Left ventricle myocardium superior (tissue), 1 donor: ENCODE measurements at regions not wholly inside any gene's neighbourhood (a gene's known extent, or its start where the extent isn't known, plus 50 kb on each side); places are given as distances from the start of the nearest gene placed in this dataset.
"Not testable (repeated sequence)": the region's sequence is repeated elsewhere in the genome, so short reads cannot be mapped to it uniquely, and the experiment has no call there.

Experiments used
- ATAC-seq: fragments of 200-7000 bp; cut with Tn5 transposase; one replicate; pipeline ENCODE4 v1.9.1; 2020; ENCODE audit warnings: mild to moderate bottlenecking, moderate library complexity
- DNase-seq: peaks from one replicate; pipeline ENCODE4 v3.0.0-alpha.2; 2020
- intact Hi-C: fragments of 100-400 bp; cut with micrococcal nuclease; formaldehyde crosslinking; loops from one replicate; pipeline ENCODE4 v1.11.0; 2022
- donor health status: DM: no; HTN: yes; CAD: no; lungs with severe emphysema.

DNA sequence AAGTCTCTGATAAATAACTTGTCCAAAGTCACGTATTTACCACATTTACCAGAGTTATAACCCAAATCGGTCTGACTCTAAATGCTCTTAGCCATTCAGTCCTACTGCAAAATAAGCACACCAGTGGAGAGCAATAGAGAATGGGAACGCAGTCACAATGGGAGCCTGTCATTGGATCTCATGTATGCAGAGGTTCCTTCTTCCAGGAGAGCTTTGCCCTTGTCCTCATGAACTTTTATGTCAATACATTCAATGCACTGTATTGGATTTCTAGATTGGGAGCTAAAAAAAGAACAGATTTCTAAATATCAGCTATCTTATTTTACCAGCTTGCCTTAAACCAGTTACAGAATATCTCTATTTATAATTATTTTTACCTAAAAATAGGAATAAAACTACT is 149.1 kb upstream of the CXXC4 start:
- ATAC-seq (no peak), DNase-seq (no peak)
- intact Hi-C loops, result no loop called here

DNA sequence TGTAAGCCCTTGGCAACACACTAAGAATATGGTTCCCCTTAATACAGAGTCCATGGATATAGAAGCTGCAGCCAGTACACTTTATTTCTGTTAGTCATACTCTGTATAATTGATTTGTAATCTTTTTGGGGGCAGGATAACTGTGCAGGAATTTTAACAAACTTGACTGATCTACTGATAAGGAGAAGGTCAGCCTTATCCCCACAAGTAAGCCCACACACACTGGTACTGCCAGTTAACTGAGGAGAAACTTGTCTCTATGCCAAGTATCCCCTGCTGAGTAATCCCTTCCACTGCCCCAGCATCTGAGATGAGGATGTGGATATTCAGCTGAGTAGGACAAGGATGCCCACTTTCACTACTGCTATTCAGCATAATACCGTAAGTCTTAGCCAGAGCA is 154.9 kb upstream of the CXXC4 start:
- intact Hi-C loops, result no loop called here
- DNase-seq (no peak), ATAC-seq (no peak)

DNA sequence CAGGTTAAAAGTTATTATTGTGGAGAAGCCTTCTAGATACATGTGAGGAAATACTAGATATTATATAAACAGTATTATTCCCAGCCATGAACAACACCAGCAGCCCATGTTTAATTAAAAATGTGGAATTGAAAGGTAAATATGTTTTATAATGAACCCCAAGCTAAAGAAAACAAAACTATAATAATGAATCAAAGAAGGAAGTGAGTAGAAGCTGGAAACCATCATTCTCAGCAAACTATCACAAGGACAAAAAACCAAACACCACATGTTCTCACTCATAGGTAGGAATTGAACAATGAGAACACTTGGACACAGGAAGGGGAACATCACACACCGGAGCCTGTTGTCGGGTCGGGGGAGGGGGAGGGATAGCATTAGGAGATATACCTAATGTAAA is 167.6 kb upstream of the CXXC4 start:
- ATAC-seq, DNase-seq, intact Hi-C loops: not testable (repeated sequence)

DNA sequence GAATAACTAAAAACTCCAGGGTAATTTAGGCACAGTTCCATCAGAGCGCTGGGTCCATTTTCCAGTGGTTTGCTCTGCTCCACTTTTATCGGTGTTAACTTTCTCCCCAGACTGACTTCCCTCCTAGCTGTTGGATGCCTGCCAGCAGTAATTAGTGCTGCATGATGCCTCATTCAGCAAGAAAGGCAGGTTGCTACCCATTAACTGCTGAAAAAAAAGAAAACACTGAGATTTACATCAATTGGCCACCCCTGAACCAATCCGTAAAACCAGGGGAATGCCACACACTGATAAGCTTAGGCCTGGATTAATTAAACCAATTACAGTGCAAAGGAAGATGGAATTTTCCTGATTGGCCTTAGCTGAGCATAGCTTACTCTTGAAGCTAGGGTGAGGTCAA is 182.4 kb upstream of the CXXC4 start:
- intact Hi-C loops, result no loop called here
- ATAC-seq (no peak), DNase-seq (no peak)

DNA sequence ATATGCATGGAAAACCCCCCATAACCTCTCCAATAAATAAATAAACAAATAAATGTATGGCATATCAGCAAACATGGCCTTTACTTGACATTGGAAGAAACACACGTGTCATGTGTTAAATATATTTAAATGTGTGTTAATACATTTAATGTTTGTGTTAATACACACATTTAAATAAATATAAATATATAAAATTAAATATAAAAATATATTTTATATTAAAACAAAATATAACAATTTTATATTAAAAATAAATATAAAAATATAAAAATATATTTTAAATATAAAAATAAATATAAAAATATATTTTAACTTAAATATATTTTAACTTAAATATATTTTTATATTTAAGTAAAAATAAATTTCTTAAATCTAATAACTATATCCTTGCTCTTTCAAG is 187.6 kb upstream of the CXXC4 start:
- DNase-seq (no peak), ATAC-seq (no peak)
- intact Hi-C loops, result no loop called here

DNA sequence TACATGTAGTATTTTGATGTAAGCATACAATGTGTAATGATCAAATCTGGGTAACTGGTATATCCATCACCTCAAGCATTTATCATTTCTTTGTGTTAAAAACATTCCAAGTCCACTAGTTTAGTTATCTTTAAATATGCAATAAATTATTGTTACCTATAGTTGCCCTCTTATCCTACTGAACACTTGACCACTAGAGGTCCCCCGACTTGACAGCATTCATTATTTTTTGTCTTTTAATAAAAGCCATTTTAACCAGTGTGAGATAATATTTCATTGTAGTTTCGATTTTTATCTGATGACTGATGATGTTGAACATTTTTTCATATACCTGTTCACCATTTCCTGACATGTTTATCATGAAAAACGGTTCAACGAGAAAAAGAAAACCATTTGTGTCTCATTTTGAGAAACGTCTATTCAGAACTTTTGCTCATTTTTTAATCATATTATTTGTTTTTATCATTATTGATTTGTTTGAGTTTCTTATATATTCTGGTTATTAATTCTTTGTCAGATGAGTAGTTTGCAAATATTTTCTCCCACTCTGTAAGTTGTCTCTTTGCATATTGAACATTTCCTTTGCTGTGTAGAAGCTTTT is 199.0 kb upstream of the CXXC4 start:
- no peak for ATAC-seq
- intact Hi-C loops, result no loop called here
- DNase-seq, result no peak

DNA sequence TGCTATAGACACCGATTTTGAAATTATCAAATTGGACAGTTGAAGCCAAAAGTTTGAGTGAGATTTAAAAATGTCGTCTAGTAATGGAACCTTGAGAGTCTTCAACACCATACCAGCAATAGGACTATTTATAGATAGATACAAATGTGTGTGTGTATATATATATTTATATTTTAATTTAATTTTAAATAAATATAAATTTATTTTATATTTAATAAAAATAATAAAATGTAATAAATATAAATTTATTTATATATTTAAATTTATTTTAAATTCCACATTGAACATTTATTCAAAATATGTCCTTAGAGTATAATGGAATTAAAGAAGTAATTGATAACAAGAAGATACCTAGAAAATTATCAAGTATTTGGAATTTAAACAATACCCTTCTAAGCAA is 221.9 kb upstream of the CXXC4 start:
- DNase-seq, result no peak
- no peak for ATAC-seq
- intact Hi-C loops, result no loop called here

DNA sequence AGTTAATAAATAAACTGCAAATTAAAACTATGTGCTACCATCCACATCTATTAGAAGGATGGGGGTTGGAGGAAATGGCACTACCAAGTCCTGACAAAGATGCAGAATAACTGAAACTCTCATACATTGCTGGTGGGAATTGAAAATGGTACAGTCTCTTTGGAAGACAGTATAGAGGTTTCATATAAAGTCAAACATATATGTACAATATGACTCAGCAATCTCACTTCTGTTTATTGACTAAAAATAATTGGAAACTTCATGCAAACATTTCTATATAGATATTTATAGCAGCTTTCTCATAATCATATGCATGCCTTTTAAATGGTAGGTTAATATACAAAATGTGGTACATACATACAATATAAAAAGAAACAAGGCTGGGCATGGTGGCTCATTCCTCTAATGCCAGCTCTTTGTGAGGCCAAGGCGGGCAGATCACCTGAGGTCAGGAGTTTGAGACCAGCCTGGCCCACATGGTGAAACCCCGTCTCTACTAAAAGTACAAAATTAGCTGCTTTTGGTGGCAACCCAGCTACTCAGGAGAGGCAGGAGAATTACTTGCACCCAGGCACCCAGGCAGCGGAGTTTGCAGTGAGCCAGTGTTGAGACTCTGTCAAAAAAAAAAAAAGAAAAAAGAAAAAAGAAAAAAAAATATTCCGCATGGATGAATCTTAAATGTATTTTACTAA is 225.0 kb upstream of the CXXC4 start:
- ATAC-seq, result no peak
- no peak for DNase-seq
- intact Hi-C loops, result no loop called here

DNA sequence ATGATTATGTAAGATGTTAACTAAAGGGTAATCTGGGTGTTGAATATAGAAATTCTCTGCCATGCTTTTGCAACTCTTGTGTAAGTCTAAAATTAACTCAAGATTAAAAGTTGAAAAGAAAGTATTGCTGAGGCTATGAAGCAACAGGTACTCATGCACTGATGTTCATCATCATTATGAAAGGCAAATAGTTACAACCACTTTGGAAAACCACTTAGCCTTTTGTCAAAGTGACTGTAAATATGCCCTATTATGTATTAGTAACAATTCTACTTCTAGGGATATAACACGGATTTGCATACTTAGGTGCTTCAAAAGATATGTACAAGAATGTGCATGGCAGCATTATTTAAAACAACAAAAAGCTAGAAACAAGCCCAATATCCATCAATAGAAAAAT is 227.8 kb upstream of the CXXC4 start:
- no peak for DNase-seq
- intact Hi-C loops, result no loop called here
- no peak for ATAC-seq

DNA sequence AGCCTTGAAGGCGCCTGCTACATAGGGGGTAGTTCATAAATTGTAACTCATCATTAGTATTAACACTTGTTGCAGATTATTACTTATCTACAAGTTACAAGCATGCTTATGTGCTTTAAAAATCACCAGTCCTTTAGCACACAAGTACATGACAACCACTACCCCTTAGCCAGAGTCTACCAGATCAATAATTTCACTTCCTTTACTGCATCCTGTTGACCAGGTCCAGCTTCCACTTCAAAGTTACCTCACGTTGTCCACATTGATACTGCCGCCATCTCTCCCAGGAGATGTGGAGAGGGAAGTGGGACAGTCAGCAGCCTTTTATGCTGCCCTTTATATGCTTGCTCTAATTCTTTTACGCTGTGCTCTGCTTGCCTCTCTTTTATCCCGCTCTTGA is 231.3 kb upstream of the CXXC4 start:
- DNase-seq (no peak), ATAC-seq (no peak)
- intact Hi-C loops, result no loop called here

DNA sequence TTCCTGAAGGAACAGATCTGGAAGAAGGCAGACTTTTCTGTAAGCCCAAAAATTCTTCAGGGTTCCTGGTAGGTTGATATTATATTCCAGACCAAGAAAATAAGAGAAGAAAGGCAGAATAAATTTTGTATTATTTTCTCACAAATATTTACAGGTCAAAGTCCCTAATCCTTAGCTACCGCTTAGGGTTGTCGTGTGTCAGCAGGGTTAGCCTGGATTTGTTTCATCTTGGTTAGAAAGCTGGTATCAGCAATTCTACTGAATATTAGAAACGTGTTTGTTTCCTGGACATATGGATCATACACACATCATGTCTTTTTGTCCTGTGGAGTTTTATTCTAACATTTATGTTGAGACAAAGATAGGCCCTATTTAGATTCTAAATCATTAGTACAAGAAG is 232.9 kb upstream of the CXXC4 start:
- intact Hi-C loops, result no loop called here
- no peak for ATAC-seq
- no peak for DNase-seq

DNA sequence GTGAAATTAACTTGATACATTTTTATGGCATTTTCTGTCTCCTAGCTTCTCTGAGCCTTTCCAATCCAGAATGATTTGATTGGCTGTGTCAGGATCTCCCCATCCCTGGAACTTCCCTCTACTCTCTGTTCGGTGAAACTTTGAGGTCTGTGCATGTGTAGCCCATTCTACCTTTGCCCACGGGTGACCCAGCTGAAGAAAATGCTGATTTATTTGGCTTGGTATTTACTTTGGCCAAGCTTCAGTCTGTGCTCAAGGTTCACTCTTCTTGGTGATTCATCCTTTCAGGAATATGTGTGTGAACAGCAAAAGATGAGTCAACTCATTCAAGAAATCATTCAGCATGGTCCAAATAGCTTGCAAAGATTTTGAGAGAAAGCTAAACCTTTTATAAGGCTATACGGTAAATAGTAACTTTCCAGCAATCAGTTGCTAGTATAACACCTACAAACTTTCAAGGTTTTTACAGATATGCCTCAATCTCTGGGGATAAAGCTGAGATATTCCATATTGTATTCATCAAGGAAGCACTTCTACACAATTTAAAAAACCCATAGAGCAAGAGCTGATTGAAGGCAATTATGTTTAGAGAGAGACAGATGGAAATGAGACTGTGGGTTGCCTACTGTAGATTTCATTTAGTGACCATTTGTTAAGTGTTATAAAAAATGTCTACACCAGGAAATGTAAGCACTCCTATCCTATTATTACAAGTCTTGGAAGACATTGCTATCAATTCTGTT is 233.9 kb upstream of the CXXC4 start:
- no peak for DNase-seq
- intact Hi-C loops, result no loop called here
- ATAC-seq, result no peak

DNA sequence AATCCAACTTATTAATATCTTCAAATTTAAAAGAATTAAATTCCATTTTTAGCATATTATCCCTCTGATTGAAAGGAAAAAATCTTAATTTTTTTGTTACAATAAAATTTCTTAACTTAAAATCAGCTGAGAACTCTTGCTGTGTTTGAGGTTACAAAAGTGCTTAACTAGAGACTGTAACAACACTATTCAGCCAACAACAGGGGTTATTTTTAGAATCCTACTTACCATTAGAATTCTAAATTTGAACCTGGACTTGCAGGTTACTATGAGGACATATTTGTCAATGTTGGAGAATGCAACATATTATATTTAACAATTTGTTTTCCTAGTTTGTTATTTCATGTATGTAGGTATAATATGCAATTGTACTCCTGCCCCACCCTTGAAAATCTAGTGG is 238.1 kb upstream of the CXXC4 start:
- intact Hi-C loops, result no loop called here
- peak; percentile 86 for ATAC-seq
- DNase-seq, result no peak

DNA sequence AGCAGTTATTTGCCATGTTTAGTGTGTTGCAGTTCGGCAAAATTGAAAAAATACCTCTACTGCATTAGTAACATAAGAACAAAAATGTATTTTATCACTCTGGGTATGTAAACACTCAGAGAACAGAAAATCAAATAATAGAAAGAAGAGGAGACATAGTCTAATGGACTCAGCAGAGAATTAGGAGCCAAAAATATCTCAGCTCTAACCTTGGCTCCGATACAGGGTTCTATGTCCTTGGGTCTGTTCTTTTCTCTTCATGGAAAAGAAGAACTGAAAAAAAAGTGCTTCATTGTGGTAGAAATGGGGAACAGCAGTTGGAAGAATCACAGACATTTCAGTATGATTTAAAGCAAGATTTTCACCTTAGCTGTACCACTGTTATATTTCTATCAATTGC is 240.5 kb upstream of the CXXC4 start:
- DNase-seq (no peak), ATAC-seq (peak; percentile 78)
- intact Hi-C loops, result no loop called here

DNA sequence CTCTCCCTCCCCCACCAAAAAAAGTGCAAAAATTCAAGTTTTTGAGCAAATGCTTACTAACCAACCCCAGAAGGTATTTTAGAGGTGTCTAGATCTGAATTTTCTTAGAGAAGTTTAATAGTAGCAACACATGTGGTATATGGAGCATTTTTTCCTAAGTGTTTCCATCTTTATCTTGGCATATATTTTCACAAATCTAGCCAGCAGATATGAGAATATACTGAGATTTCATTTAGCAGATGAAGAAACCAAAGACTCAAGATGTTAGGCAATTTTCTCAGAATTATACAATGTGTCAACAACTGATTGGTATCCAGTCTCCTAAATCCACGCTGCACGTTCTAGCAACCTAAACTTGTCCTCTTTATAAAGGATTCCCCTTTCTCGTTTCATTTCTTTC is 245.5 kb upstream of the CXXC4 start:
- ATAC-seq, result no peak
- no peak for DNase-seq
- intact Hi-C loops, result no loop called here

DNA sequence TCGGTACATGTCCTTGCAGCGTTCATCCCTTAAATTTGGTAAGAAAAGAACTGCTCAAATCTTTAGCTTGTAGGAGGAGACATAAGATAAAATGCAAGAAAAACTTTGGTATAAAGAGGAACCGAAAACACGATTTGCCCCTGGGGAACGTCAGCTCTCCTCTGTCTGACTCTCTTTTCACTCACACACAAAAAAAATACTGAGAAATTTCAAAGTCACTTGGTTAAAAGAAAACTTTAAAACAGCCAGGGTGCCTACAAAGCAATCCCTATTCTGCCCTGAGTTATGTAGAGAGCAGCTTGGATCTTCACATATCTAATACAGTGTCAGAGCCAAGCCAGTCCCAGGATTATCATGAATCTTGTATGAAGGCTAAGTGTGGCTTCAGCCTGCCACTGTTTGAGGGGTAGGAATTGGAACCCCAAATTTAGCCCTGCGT is 248.5 kb upstream of the CXXC4 start:
- DNase-seq (no peak), ATAC-seq (peak; percentile 52)
- intact Hi-C loops, result no loop called here

DNA sequence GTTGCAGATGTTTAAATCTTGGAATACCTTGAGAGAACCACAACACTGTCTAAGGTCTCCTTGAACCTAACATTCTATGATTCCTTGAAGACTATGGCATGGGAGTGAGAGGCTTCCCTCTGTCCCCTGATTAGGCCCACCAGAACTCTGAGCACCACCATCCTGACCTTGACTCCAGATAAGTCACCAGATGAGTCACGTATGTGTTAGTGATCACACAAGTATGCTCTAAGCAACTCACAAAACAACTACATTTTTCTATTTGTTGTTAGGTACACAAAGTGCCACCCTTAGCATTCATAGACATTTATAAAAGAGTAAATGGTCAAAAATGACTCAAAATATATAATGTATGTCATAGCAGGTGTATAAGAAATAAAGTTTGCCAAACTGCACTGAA is 252.9 kb upstream of the CXXC4 start:
- no peak for ATAC-seq
- intact Hi-C loops, result no loop called here
- no peak for DNase-seq

DNA sequence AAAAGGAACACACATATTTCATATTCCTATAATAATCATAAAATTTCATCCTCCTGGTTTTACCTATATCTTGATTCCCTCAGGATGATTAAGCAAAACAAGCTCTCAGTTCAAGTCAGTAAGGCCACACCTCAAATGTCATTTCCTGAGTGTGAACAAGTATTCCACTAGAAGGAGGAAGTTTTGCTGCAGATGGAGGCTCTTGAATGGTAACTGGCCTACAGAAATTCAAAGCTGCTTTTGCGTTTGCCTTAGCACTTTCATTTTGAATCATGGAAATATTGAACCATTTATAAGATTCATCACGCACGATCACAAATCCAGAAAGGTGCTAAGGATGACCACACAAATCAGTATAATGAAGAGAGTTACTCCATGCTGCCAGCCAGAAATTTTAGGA is 254.4 kb upstream of the CXXC4 start:
- no peak for DNase-seq
- ATAC-seq, result no peak
- intact Hi-C loops, result no loop called here

DNA sequence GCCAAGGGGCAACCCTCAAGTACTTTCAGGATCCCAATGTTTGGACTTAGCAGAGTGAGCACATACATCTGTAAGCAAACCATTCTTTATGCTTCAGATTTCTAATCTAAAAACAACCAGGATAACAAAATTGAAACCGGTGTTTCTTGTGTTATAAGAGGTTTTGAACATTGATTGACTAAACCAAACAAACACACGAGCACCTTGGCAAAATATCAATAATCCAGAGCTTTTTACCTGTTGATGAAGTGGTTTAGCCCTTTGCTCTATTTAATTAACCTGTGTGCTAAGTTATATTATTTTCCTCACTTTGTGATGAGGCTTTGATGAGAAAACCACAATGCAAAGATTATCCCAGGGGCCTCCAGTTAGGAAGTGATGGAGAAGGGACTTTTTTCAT is 255.3 kb upstream of the CXXC4 start:
- no peak for DNase-seq
- intact Hi-C loops, result no loop called here
- no peak for ATAC-seq

DNA sequence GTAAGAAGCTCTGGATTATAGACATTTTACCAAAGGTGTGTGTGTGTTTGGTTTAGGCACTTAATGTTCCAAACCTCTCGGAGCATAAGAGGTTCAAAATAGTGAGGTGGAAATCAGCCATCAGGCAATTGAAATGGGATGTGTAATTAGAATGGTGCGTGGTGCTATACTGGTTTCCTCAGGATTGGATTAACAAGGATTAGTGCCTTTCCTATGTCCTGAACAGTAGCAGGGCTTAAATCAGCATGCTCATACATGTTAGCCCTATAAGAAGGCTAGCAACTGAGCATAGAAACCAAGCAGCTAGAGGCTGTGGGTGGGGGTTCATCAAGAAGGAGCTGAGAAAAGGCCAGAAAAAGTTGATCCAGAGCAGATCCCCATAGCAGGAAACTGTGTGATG is 256.8 kb upstream of the CXXC4 start:
- DNase-seq, result no peak
- intact Hi-C loops, result no loop called here
- ATAC-seq, result peak; percentile 13

DNA sequence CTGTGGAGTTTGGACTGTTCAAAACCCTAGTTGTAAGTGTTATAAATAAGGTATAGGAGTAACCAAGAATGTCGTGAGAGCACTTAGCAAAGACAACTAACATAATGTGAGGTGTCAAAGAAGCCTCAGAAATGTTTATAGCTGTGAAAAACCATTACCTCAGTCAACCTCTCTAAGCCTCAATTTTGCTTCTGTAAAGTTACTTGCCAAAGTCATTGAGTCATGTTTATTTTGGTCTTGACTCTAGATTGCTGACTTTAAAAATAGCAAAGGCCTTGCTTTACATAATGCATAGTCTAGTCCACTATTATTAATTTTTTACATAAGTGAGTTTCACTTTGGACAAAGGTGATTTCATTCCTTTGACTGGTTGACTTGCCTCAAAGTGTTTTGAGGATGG is 257.6 kb upstream of the CXXC4 start:
- intact Hi-C loops, result no loop called here
- DNase-seq (no peak), ATAC-seq (peak; percentile 95)
